Upper lobe of right lung (tissue), 1 donor: ENCODE measurements at regions not wholly inside any gene's neighbourhood (a gene's known extent, or its start where the extent isn't known, plus 50 kb on each side); places are given as distances from the start of the nearest gene placed in this dataset.

ENCODE experiments used
- ATAC-seq: fragments of 200-7000 bp; cut with Tn5 transposase; one replicate; pipeline ENCODE4 v1.9.1; 2020; ENCODE audit warnings: mild to moderate bottlenecking, moderate library complexity
- DNase-seq: peaks from one replicate; pipeline ENCODE4 v3.0.0-alpha.2; 2020
- H3K27ac ChIP-seq: fragments of 200-600 bp; one replicate; pipeline ENCODE4 v1.8.0; 2022
- H3K27me3 ChIP-seq: fragments of 200-600 bp; one replicate; pipeline ENCODE4 v1.8.0; 2022; ENCODE audit warnings: mild to moderate bottlenecking
- H3K36me3 ChIP-seq: fragments of 200-600 bp; one replicate; pipeline ENCODE4 v1.8.0; 2022
- H3K4me1 ChIP-seq: fragments of 200-600 bp; one replicate; pipeline ENCODE4 v1.8.0; 2022
- H3K4me3 ChIP-seq: fragments of 200-600 bp; one replicate; pipeline ENCODE4 v1.8.0; 2022; ENCODE audit warnings: mild to moderate bottlenecking
- H3K9me3 ChIP-seq: fragments of 200-600 bp; one replicate; pipeline ENCODE4 v1.8.0; 2022
- CTCF ChIP-seq: fragments of 200-600 bp; IDR thresholded peaks from one replicate; pipeline ENCODE4 v1.8.0; 2022; ENCODE audit warnings: antibody characterized with exemption
- intact Hi-C: fragments of 100-400 bp; cut with DNase I; formaldehyde crosslinking; loops from one replicate; pipeline ENCODE4 v1.11.0; 2022
- donor health status: DM: no; HTN: yes; CAD: no; lungs with severe emphysema.

- ATAC-seq, result no peak
- Histone ChIP-seq H3K4me1 (no peaks in the 10 kb centered on the region), H3K9me3 (no peaks in the 10 kb centered on the region), H3K36me3 (no peaks in the 10 kb centered on the region), H3K27me3 (no peaks in the 10 kb centered on the region), H3K27ac (no peak overlapping the region), H3K4me3 (no peak overlapping the region)
- no peak for DNase-seq
- intact Hi-C loops, result no loop called here
- no peak for TF ChIP-seq CTCF
Measured at GRCh38 chr6:84278321-84278998, 51.0 kb upstream of the CEP162 start.
